ENCODE measurements at regions not wholly inside any gene's neighbourhood (a gene's known extent, or its start where the extent isn't known, plus 50 kb on each side); places are given as distances from the start of the nearest gene placed in this dataset.

GRCh38 chr5:145324101-145324500 is 511.0 kb downstream of the PRELID2 start:
- Mint-ChIP-seq H3K4me3 (no peak overlapping the region), H3K27ac (no peak overlapping the region), H3K36me3 (peaks cover 2% of the 10 kb centered on the region), H3K27me3 (ENCODE audit: low read depth) (no peaks in the 10 kb centered on the region), H3K4me1 (peaks cover 15% of the 10 kb centered on the region), H3K9me3 (peaks cover 16% of the 10 kb centered on the region)
- no peak for DNase-seq (ENCODE audit: low spot score in 2 of 2, unreplicated experiment in 2 of 2)
- TF ChIP-seq CTCF (IDR thresholded peaks at IDR 0.05; ENCODE audit: unreplicated experiment), result no peak

- Mint-ChIP-seq H3K9me3 (peaks cover 10% of the 10 kb centered on the region), H3K27ac (no peak overlapping the region)
- no peak for TF ChIP-seq CTCF (IDR thresholded peaks at IDR 0.05; ENCODE audit: unreplicated experiment)
Measured at GRCh38 chr5:145316282-145316681, 518.9 kb downstream of the PRELID2 start.

GRCh38 chr5:145307866-145308382 is 527.2 kb downstream of the PRELID2 start:
- H3K27me3 Mint-ChIP-seq (ENCODE audit: low read depth), result no peaks in the 10 kb centered on the region
- peaks cover 4% of the 10 kb centered on the region for H3K9me3 Mint-ChIP-seq
- H3K27ac Mint-ChIP-seq, result no peak overlapping the region
- DNase-seq (ENCODE audit: low spot score in 2 of 2, unreplicated experiment in 2 of 2), result no peak
- no peak for TF ChIP-seq CTCF (IDR thresholded peaks at IDR 0.05; ENCODE audit: unreplicated experiment)
- no peak overlapping the region for H3K4me3 Mint-ChIP-seq
- H3K4me1 Mint-ChIP-seq, result peaks cover 3% of the 10 kb centered on the region
- H3K36me3 Mint-ChIP-seq, result no peaks in the 10 kb centered on the region

More at GRCh38 chr5:145316282-145316681, 518.9 kb downstream of the PRELID2 start:
- no peak overlapping the region for H3K4me3 Mint-ChIP-seq
- no peaks in the 10 kb centered on the region for H3K27me3 Mint-ChIP-seq (ENCODE audit: low read depth)
- no peaks in the 10 kb centered on the region for H3K4me1 Mint-ChIP-seq
- no peaks in the 10 kb centered on the region for H3K36me3 Mint-ChIP-seq
- DNase-seq (ENCODE audit: low spot score in 2 of 2, unreplicated experiment in 2 of 2), result no peak

GRCh38 chr5:145295236-145295835 is 539.8 kb downstream of the PRELID2 start:
- Mint-ChIP-seq H3K27me3 (ENCODE audit: low read depth) (no peaks in the 10 kb centered on the region), H3K36me3 (no peaks in the 10 kb centered on the region), H3K4me3 (no peak overlapping the region), H3K4me1 (no peaks in the 10 kb centered on the region), H3K9me3 (no peaks in the 10 kb centered on the region), H3K27ac (no peak overlapping the region)
- no peak for TF ChIP-seq CTCF (IDR thresholded peaks at IDR 0.05; ENCODE audit: unreplicated experiment)
- no peak for DNase-seq (ENCODE audit: low spot score in 2 of 2, unreplicated experiment in 2 of 2)

GRCh38 chr5:145294331-145294730 is 540.8 kb downstream of the PRELID2 start:
- no peak overlapping the region for H3K4me3 Mint-ChIP-seq
- no peaks in the 10 kb centered on the region for H3K27me3 Mint-ChIP-seq (ENCODE audit: low read depth)
- no peak overlapping the region for H3K27ac Mint-ChIP-seq
- no peak for DNase-seq (ENCODE audit: low spot score in 2 of 2, unreplicated experiment in 2 of 2)
- no peak for TF ChIP-seq CTCF (IDR thresholded peaks at IDR 0.05; ENCODE audit: unreplicated experiment)
- H3K4me1 Mint-ChIP-seq, result no peaks in the 10 kb centered on the region
- no peaks in the 10 kb centered on the region for H3K36me3 Mint-ChIP-seq
- no peaks in the 10 kb centered on the region for H3K9me3 Mint-ChIP-seq

Data from mesothelial cell of epicardium (in vitro differentiated cells).